ENCODE measurements at regions not wholly inside any gene's neighbourhood (a gene's known extent, or its start where the extent isn't known, plus 50 kb on each side); places are given as distances from the start of the nearest gene placed in this dataset.
A peak's percentile ranks its signal among the peaks of the same experiment; 100 is the strongest.

- peak; percentile 66 to 73 for DNase-seq (ENCODE audit: low read depth in 2 of 2)
These were observed 212.9 kb upstream of the ARID1B start for GRCh38 chr6:156564127-156564806.

GRCh38 chr6:156563714-156564113 lies 213.5 kb upstream of the ARID1B start:
- DNase-seq (ENCODE audit: low read depth in 2 of 2) = no peak

- DNase-seq (ENCODE audit: low read depth in 2 of 2) = no peak
These were observed 214.5 kb upstream of the ARID1B start for GRCh38 chr6:156562636-156563035.

- no peak for DNase-seq (ENCODE audit: low read depth in 2 of 2)
These were observed 215.2 kb upstream of the ARID1B start for GRCh38 chr6:156562019-156562418.

GRCh38 chr6:156560476-156560875 lies 216.7 kb upstream of the ARID1B start:
- DNase-seq (ENCODE audit: low read depth in 2 of 2) = no peak

- no peak for DNase-seq (ENCODE audit: low read depth in 2 of 2)
These were observed 218.0 kb upstream of the ARID1B start for GRCh38 chr6:156559162-156559690.

GRCh38 chr6:156557911-156558259 lies 219.3 kb upstream of the ARID1B start:
- no peak for DNase-seq (ENCODE audit: low read depth in 2 of 2)

GRCh38 chr6:156557251-156557910 lies 219.8 kb upstream of the ARID1B start:
- DNase-seq (ENCODE audit: low read depth in 2 of 2) = no peak

- DNase-seq (ENCODE audit: low read depth in 2 of 2) = no peak
These were observed 220.4 kb upstream of the ARID1B start for GRCh38 chr6:156556811-156557210.

GRCh38 chr6:156555116-156555515 lies 222.1 kb upstream of the ARID1B start:
- DNase-seq (ENCODE audit: low read depth in 2 of 2) = no peak

- DNase-seq (ENCODE audit: low read depth in 2 of 2) = no peak
These were observed 223.0 kb upstream of the ARID1B start for GRCh38 chr6:156554160-156554559.

- no peak for DNase-seq (ENCODE audit: low read depth in 2 of 2)
These were observed 224.3 kb upstream of the ARID1B start for GRCh38 chr6:156552849-156553248.

- DNase-seq (ENCODE audit: low read depth in 2 of 2) = no peak
These were observed 226.2 kb upstream of the ARID1B start for GRCh38 chr6:156550949-156551348.

GRCh38 chr6:156545931-156546330 lies 231.2 kb upstream of the ARID1B start:
- no peak for DNase-seq (ENCODE audit: low read depth in 2 of 2)

- no peak for DNase-seq (ENCODE audit: low read depth in 2 of 2)
These were observed 232.2 kb upstream of the ARID1B start for GRCh38 chr6:156545021-156545420.

GRCh38 chr6:156544046-156544445 lies 233.1 kb upstream of the ARID1B start:
- no peak for DNase-seq (ENCODE audit: low read depth in 2 of 2)

GRCh38 chr6:156543431-156543830 lies 233.7 kb upstream of the ARID1B start:
- DNase-seq (ENCODE audit: low read depth in 2 of 2) = no peak

- DNase-seq (ENCODE audit: low read depth in 2 of 2) = no peak
These were observed 238.1 kb upstream of the ARID1B start for GRCh38 chr6:156538875-156539660.

GRCh38 chr6:156534594-156534993 lies 242.6 kb upstream of the ARID1B start:
- no peak for DNase-seq (ENCODE audit: low read depth in 2 of 2)

- no peak for DNase-seq (ENCODE audit: low read depth in 2 of 2)
These were observed 243.2 kb upstream of the ARID1B start for GRCh38 chr6:156533872-156534524.

GRCh38 chr6:156526081-156526480 lies 251.1 kb upstream of the ARID1B start:
- no peak for DNase-seq (ENCODE audit: low read depth in 2 of 2)

GRCh38 chr6:156525541-156525940 lies 251.6 kb upstream of the ARID1B start:
- no peak for DNase-seq (ENCODE audit: low read depth in 2 of 2)
